ENCODE measurements at regions not wholly inside any gene's neighbourhood (a gene's known extent, or its start where the extent isn't known, plus 50 kb on each side); places are given as distances from the start of the nearest gene placed in this dataset.
"Not testable (repeated sequence)": the region's sequence is repeated elsewhere in the genome, so short reads cannot be mapped to it uniquely, and the experiment has no call there.

DNA sequence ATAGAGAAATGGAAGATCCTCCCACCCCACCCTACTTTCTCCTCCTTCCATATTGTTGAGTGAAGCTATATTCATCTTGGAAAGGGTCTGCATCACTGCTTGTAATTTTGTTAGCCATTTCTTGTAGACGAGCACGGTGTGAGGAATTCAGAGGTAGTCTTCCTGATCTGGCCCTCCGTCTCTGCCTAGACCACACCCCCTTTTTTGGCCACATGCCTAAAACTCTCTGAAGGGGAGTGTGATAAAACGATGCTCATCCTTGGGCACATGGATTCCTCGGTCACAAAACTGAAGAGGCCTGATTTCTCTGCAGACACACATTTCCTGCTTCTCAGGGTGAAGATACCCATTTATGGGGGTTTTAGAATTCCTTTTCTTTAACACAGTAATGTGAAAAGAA, 182.8 kb downstream of the LARP7 start:
- Histone ChIP-seq H3K4me1 (peaks cover 0 to 16% of the 10 kb centered on the region in 2 donors), H3K9me3 (no peaks in the 10 kb centered on the region), H3K4me3 (no peak overlapping the region), H3K27me3 (no peaks in the 10 kb centered on the region), H3K36me3 (no peaks in the 10 kb centered on the region), H3K27ac (no peak overlapping the region)
- DNase-seq (ENCODE audit: low spot score) = no peak
- no peak for TF ChIP-seq CTCF (IDR thresholded peaks at IDR 0.05)

DNA sequence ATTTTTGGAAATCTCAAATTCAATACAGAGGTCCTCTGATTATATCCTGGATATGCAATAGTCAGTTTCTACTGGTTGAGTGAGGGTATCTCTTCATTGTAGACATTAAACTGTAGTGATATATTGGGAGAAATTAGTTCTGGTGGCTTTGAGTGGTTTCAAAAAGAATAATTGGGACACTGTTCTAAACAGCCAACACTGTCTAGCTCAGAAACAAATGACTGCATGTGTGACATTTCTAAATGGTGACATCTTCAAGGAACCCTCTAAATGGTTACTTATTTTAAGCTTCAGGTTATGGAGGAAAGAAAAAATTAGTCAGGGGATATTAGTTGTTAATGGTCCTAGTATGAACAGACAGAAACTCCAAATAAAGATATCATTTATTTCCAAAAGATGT, 186.2 kb downstream of the LARP7 start:
- H3K4me1 ChIP-seq = peaks cover 0 to 8% of the 10 kb centered on the region in 2 donors
- no peak for DNase-seq (ENCODE audit: low spot score)
- no peaks in the 10 kb centered on the region for H3K9me3 ChIP-seq
- H3K27ac ChIP-seq = no peak overlapping the region
- H3K4me3 ChIP-seq = no peak overlapping the region
- no peaks in the 10 kb centered on the region for H3K36me3 ChIP-seq
- H3K27me3 ChIP-seq = no peaks in the 10 kb centered on the region
- no peak for TF ChIP-seq CTCF (IDR thresholded peaks at IDR 0.05)

DNA sequence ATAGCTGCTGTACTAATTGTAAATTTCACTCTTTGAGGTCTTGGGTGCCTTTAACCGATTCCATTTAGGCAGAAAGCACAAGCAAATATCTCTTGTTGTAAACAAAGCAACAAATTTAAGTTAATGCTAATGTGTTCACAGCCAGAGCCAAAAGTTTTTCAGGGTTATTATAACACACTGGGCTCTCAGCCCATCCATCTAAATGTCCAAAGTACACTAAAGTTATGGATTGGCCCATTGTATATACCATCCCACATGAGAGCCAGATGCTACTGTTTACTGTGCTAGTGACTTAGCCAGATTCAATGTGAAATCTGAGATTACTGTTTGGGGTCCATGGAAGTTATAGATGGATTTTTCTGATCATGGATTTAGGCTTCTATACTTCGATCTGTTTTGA, 186.7 kb downstream of the LARP7 start:
- Histone ChIP-seq H3K4me1 (peaks cover 0 to 3% of the 10 kb centered on the region in 2 donors), H3K36me3 (no peaks in the 10 kb centered on the region), H3K27me3 (no peaks in the 10 kb centered on the region), H3K27ac (no peak overlapping the region), H3K9me3 (no peaks in the 10 kb centered on the region), H3K4me3 (no peak overlapping the region)
- TF ChIP-seq CTCF (IDR thresholded peaks at IDR 0.05) = no peak
- no peak for DNase-seq (ENCODE audit: low spot score)

GRCh38 chr4:112830753-112831386, 193.9 kb downstream of the LARP7 start:
- no peak for DNase-seq (ENCODE audit: low spot score)
- no peak overlapping the region for H3K27ac ChIP-seq
- H3K4me3 ChIP-seq = no peak overlapping the region
- no peak for TF ChIP-seq CTCF (IDR thresholded peaks at IDR 0.05)
- H3K36me3 ChIP-seq = no peaks in the 10 kb centered on the region
- peaks cover 0 to 6% of the 10 kb centered on the region in 2 donors for H3K4me1 ChIP-seq
- H3K9me3 ChIP-seq = no peaks in the 10 kb centered on the region
- no peaks in the 10 kb centered on the region for H3K27me3 ChIP-seq

- TF ChIP-seq CTCF (IDR thresholded peaks at IDR 0.05) = no peak
- no peak for DNase-seq (ENCODE audit: low spot score)
- Histone ChIP-seq H3K27me3 (no peaks in the 10 kb centered on the region), H3K36me3 (no peaks in the 10 kb centered on the region), H3K4me3 (no peak overlapping the region), H3K4me1 (peaks cover 0 to 6% of the 10 kb centered on the region in 2 donors), H3K27ac (no peak overlapping the region), H3K9me3 (no peaks in the 10 kb centered on the region)
Observed at GRCh38 chr4:112832493-112832892, 195.6 kb downstream of the LARP7 start.

DNA sequence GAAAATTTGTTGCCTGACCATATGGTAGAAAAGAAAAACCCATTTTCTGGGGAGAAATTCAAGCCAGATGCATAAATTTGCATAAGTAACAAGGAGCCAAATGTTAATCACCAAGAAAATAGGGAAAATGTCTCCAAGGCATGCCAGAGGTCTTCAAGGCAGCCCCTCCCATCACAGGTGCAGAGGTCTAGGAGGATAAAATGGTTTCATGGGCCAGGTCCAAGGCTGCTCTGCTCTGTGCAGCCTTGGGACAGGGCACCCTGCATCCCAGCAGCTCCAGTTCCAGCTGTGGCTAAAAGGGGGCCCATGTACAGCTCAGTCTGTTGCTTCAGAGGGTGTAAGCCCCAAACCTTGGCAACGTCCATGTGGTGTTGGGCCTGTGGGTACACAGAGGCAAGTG, 200.0 kb downstream of the LARP7 start:
- Histone ChIP-seq H3K27ac (no peak overlapping the region), H3K27me3 (no peaks in the 10 kb centered on the region), H3K4me3 (no peak overlapping the region), H3K36me3 (no peaks in the 10 kb centered on the region), H3K9me3 (no peaks in the 10 kb centered on the region), H3K4me1 (peaks cover 0 to 6% of the 10 kb centered on the region in 2 donors)
- DNase-seq (ENCODE audit: low spot score) = no peak
- TF ChIP-seq CTCF (IDR thresholded peaks at IDR 0.05) = no peak

GRCh38 chr4:112838015-112838414, 201.1 kb downstream of the LARP7 start:
- not testable (repeated sequence) for H3K27me3 ChIP-seq; H3K36me3 ChIP-seq; H3K9me3 ChIP-seq; H3K4me1 ChIP-seq; DNase-seq (ENCODE audit: low spot score); H3K4me3 ChIP-seq; H3K27ac ChIP-seq
